ENCODE measurements at regions not wholly inside any gene's neighbourhood (a gene's known extent, or its start where the extent isn't known, plus 50 kb on each side); places are given as distances from the start of the nearest gene placed in this dataset.

- H3K9ac ChIP-seq (ENCODE audit: low read depth in 1 of 2, low read length in 2 of 2): no peak overlapping the region
- no peaks in the 10 kb centered on the region for H3K9me3 ChIP-seq (ENCODE audit: control insufficient read depth in 2 of 2, low read length in 2 of 2)
- H3K27me3 ChIP-seq (ENCODE audit: control insufficient read depth in 2 of 2, insufficient read depth in 2 of 2, low read length in 2 of 2): peaks cover 0 to 3% of the 10 kb centered on the region in 2 donors
- H3K36me3 ChIP-seq (ENCODE audit: control insufficient read depth in 2 of 2, insufficient read depth in 2 of 2, low read length in 2 of 2): no peaks in the 10 kb centered on the region
- no peaks in the 10 kb centered on the region for H3K4me1 ChIP-seq (ENCODE audit: control insufficient read depth in 2 of 2, insufficient read depth in 2 of 2, low read length in 2 of 2)
- no peak overlapping the region for H3K4me3 ChIP-seq (ENCODE audit: low read length in 2 of 2)
- peak overlapping the region in 1 of 2 donors; percentile 26 for H3K27ac ChIP-seq (ENCODE audit: low read depth in 2 of 2, low read length in 2 of 2)
Observed at GRCh38 chr6:90375681-90376439, 79.2 kb upstream of the BACH2 start.

- Histone ChIP-seq H3K36me3 (ENCODE audit: control insufficient read depth in 2 of 2, insufficient read depth in 2 of 2, low read length in 2 of 2) (no peaks in the 10 kb centered on the region), H3K4me3 (ENCODE audit: low read length in 2 of 2) (no peak overlapping the region), H3K4me1 (ENCODE audit: control insufficient read depth in 2 of 2, insufficient read depth in 2 of 2, low read length in 2 of 2) (no peaks in the 10 kb centered on the region), H3K27me3 (ENCODE audit: control insufficient read depth in 2 of 2, insufficient read depth in 2 of 2, low read length in 2 of 2) (peaks cover 0 to 2% of the 10 kb centered on the region in 2 donors), H3K9me3 (ENCODE audit: control insufficient read depth in 2 of 2, low read length in 2 of 2) (no peaks in the 10 kb centered on the region), H3K27ac (ENCODE audit: low read depth in 2 of 2, low read length in 2 of 2) (no peak overlapping the region), H3K9ac (ENCODE audit: low read depth in 1 of 2, low read length in 2 of 2) (no peak overlapping the region)
Observed at GRCh38 chr6:90374201-90374600, 77.6 kb upstream of the BACH2 start.

GRCh38 chr6:90372885-90373284, 76.2 kb upstream of the BACH2 start:
- no peaks in the 10 kb centered on the region for H3K4me1 ChIP-seq (ENCODE audit: control insufficient read depth in 2 of 2, insufficient read depth in 2 of 2, low read length in 2 of 2)
- H3K9me3 ChIP-seq (ENCODE audit: control insufficient read depth in 2 of 2, low read length in 2 of 2): no peaks in the 10 kb centered on the region
- no peak overlapping the region for H3K9ac ChIP-seq (ENCODE audit: low read depth in 1 of 2, low read length in 2 of 2)
- no peaks in the 10 kb centered on the region for H3K27me3 ChIP-seq (ENCODE audit: control insufficient read depth in 2 of 2, insufficient read depth in 2 of 2, low read length in 2 of 2)
- H3K27ac ChIP-seq (ENCODE audit: low read depth in 2 of 2, low read length in 2 of 2): no peak overlapping the region
- H3K4me3 ChIP-seq (ENCODE audit: low read length in 2 of 2): no peak overlapping the region
- H3K36me3 ChIP-seq (ENCODE audit: control insufficient read depth in 2 of 2, insufficient read depth in 2 of 2, low read length in 2 of 2): no peaks in the 10 kb centered on the region

GRCh38 chr6:90372450-90372849, 75.8 kb upstream of the BACH2 start:
- H3K4me3 ChIP-seq (ENCODE audit: low read length in 2 of 2): no peak overlapping the region
- no peaks in the 10 kb centered on the region for H3K4me1 ChIP-seq (ENCODE audit: control insufficient read depth in 2 of 2, insufficient read depth in 2 of 2, low read length in 2 of 2)
- H3K9ac ChIP-seq (ENCODE audit: low read depth in 1 of 2, low read length in 2 of 2): no peak overlapping the region
- no peaks in the 10 kb centered on the region for H3K9me3 ChIP-seq (ENCODE audit: control insufficient read depth in 2 of 2, low read length in 2 of 2)
- H3K27me3 ChIP-seq (ENCODE audit: control insufficient read depth in 2 of 2, insufficient read depth in 2 of 2, low read length in 2 of 2): no peaks in the 10 kb centered on the region
- H3K27ac ChIP-seq (ENCODE audit: low read depth in 2 of 2, low read length in 2 of 2): no peak overlapping the region
- H3K36me3 ChIP-seq (ENCODE audit: control insufficient read depth in 2 of 2, insufficient read depth in 2 of 2, low read length in 2 of 2): no peaks in the 10 kb centered on the region

GRCh38 chr6:90370493-90370959, 73.9 kb upstream of the BACH2 start:
- H3K27ac ChIP-seq (ENCODE audit: low read depth in 2 of 2, low read length in 2 of 2): no peak overlapping the region
- H3K9me3 ChIP-seq (ENCODE audit: control insufficient read depth in 2 of 2, low read length in 2 of 2): no peaks in the 10 kb centered on the region
- H3K4me3 ChIP-seq (ENCODE audit: low read length in 2 of 2): no peak overlapping the region
- H3K36me3 ChIP-seq (ENCODE audit: control insufficient read depth in 2 of 2, insufficient read depth in 2 of 2, low read length in 2 of 2): no peaks in the 10 kb centered on the region
- no peaks in the 10 kb centered on the region for H3K27me3 ChIP-seq (ENCODE audit: control insufficient read depth in 2 of 2, insufficient read depth in 2 of 2, low read length in 2 of 2)
- no peaks in the 10 kb centered on the region for H3K4me1 ChIP-seq (ENCODE audit: control insufficient read depth in 2 of 2, insufficient read depth in 2 of 2, low read length in 2 of 2)
- H3K9ac ChIP-seq (ENCODE audit: low read depth in 1 of 2, low read length in 2 of 2): no peak overlapping the region

- H3K9ac ChIP-seq (ENCODE audit: low read depth in 1 of 2, low read length in 2 of 2): no peak overlapping the region
- no peaks in the 10 kb centered on the region for H3K9me3 ChIP-seq (ENCODE audit: control insufficient read depth in 2 of 2, low read length in 2 of 2)
- H3K27me3 ChIP-seq (ENCODE audit: control insufficient read depth in 2 of 2, insufficient read depth in 2 of 2, low read length in 2 of 2): no peaks in the 10 kb centered on the region
- H3K4me1 ChIP-seq (ENCODE audit: control insufficient read depth in 2 of 2, insufficient read depth in 2 of 2, low read length in 2 of 2): no peaks in the 10 kb centered on the region
- no peak overlapping the region for H3K4me3 ChIP-seq (ENCODE audit: low read length in 2 of 2)
- H3K27ac ChIP-seq (ENCODE audit: low read depth in 2 of 2, low read length in 2 of 2): no peak overlapping the region
- H3K36me3 ChIP-seq (ENCODE audit: control insufficient read depth in 2 of 2, insufficient read depth in 2 of 2, low read length in 2 of 2): no peaks in the 10 kb centered on the region
Observed at GRCh38 chr6:90369651-90370050, 73.0 kb upstream of the BACH2 start.

- Histone ChIP-seq H3K9ac (ENCODE audit: low read depth in 1 of 2, low read length in 2 of 2) (no peak overlapping the region), H3K27me3 (ENCODE audit: control insufficient read depth in 2 of 2, insufficient read depth in 2 of 2, low read length in 2 of 2) (no peaks in the 10 kb centered on the region), H3K4me3 (ENCODE audit: low read length in 2 of 2) (no peak overlapping the region), H3K9me3 (ENCODE audit: control insufficient read depth in 2 of 2, low read length in 2 of 2) (no peaks in the 10 kb centered on the region), H3K27ac (ENCODE audit: low read depth in 2 of 2, low read length in 2 of 2) (peak overlapping the region in 1 of 2 donors; percentile 24), H3K36me3 (ENCODE audit: control insufficient read depth in 2 of 2, insufficient read depth in 2 of 2, low read length in 2 of 2) (no peaks in the 10 kb centered on the region), H3K4me1 (ENCODE audit: control insufficient read depth in 2 of 2, insufficient read depth in 2 of 2, low read length in 2 of 2) (no peaks in the 10 kb centered on the region)
Observed at GRCh38 chr6:90369024-90369519, 72.4 kb upstream of the BACH2 start.

- Histone ChIP-seq H3K4me1 (ENCODE audit: control insufficient read depth in 2 of 2, insufficient read depth in 2 of 2, low read length in 2 of 2) (no peaks in the 10 kb centered on the region), H3K36me3 (ENCODE audit: control insufficient read depth in 2 of 2, insufficient read depth in 2 of 2, low read length in 2 of 2) (no peaks in the 10 kb centered on the region), H3K9me3 (ENCODE audit: control insufficient read depth in 2 of 2, low read length in 2 of 2) (no peaks in the 10 kb centered on the region), H3K27me3 (ENCODE audit: control insufficient read depth in 2 of 2, insufficient read depth in 2 of 2, low read length in 2 of 2) (no peaks in the 10 kb centered on the region), H3K27ac (ENCODE audit: low read depth in 2 of 2, low read length in 2 of 2) (peak overlapping the region in 1 of 2 donors; percentile 24), H3K9ac (ENCODE audit: low read depth in 1 of 2, low read length in 2 of 2) (no peak overlapping the region), H3K4me3 (ENCODE audit: low read length in 2 of 2) (no peak overlapping the region)
Observed at GRCh38 chr6:90368601-90369000, 72.0 kb upstream of the BACH2 start.

- Histone ChIP-seq H3K9me3 (ENCODE audit: control insufficient read depth in 2 of 2, low read length in 2 of 2) (no peaks in the 10 kb centered on the region), H3K4me1 (ENCODE audit: control insufficient read depth in 2 of 2, insufficient read depth in 2 of 2, low read length in 2 of 2) (no peaks in the 10 kb centered on the region), H3K27ac (ENCODE audit: low read depth in 2 of 2, low read length in 2 of 2) (no peak overlapping the region), H3K36me3 (ENCODE audit: control insufficient read depth in 2 of 2, insufficient read depth in 2 of 2, low read length in 2 of 2) (no peaks in the 10 kb centered on the region), H3K27me3 (ENCODE audit: control insufficient read depth in 2 of 2, insufficient read depth in 2 of 2, low read length in 2 of 2) (no peaks in the 10 kb centered on the region), H3K4me3 (ENCODE audit: low read length in 2 of 2) (no peak overlapping the region), H3K9ac (ENCODE audit: low read depth in 1 of 2, low read length in 2 of 2) (no peak overlapping the region)
Observed at GRCh38 chr6:90368001-90368400, 71.4 kb upstream of the BACH2 start.

GRCh38 chr6:90365565-90366219, 69.0 kb upstream of the BACH2 start:
- no peak overlapping the region for H3K27ac ChIP-seq (ENCODE audit: low read depth in 2 of 2, low read length in 2 of 2)
- H3K4me1 ChIP-seq (ENCODE audit: control insufficient read depth in 2 of 2, insufficient read depth in 2 of 2, low read length in 2 of 2): no peaks in the 10 kb centered on the region
- no peaks in the 10 kb centered on the region for H3K36me3 ChIP-seq (ENCODE audit: control insufficient read depth in 2 of 2, insufficient read depth in 2 of 2, low read length in 2 of 2)

More at GRCh38 chr6:90365565-90366219, 69.0 kb upstream of the BACH2 start:
- no peak overlapping the region for H3K9ac ChIP-seq (ENCODE audit: low read depth in 1 of 2, low read length in 2 of 2)
- H3K9me3 ChIP-seq (ENCODE audit: control insufficient read depth in 2 of 2, low read length in 2 of 2): no peaks in the 10 kb centered on the region
- no peaks in the 10 kb centered on the region for H3K27me3 ChIP-seq (ENCODE audit: control insufficient read depth in 2 of 2, insufficient read depth in 2 of 2, low read length in 2 of 2)
- no peak overlapping the region for H3K4me3 ChIP-seq (ENCODE audit: low read length in 2 of 2)
